ENCODE measurements at regions not wholly inside any gene's neighbourhood (a gene's known extent, or its start where the extent isn't known, plus 50 kb on each side); places are given as distances from the start of the nearest gene placed in this dataset.

DNA sequence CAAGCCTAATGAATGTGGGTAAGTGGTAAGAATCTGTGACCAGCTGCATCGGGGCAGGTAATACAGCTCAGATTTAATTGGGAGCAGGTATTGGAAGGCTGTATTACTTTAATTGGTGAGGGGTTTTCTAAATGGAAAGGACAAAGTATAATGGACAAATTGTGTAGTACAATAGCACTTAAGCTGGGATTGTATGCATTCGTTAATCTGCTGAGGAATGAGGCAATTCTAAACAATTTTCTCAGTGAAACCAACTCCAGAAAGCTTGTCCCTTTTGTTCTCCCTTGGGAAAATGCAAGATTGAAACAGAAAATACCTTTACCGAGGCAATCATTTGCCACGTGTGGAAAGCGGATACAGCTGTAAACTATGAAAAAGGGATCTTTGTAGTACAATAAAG is 801.6 kb upstream of the POU3F3 start:
- Histone ChIP-seq H3K4me1 (no peaks in the 10 kb centered on the region), H3K27ac (no peak overlapping the region), H3K9me3 (no peaks in the 10 kb centered on the region), H3K4me3 (no peak overlapping the region), H3K36me3 (no peaks in the 10 kb centered on the region), H3K27me3 (replicated peaks in 1 of 7) (no peaks in the 10 kb centered on the region)
- DNase-seq: no peak
- TF ChIP-seq POLR2AphosphoS5 (IDR thresholded peaks at IDR 0.05) (no peak), POLR2A (IDR thresholded peaks at IDR 0.05) (no peak)
- TF ChIP-seq, protein P1, sequence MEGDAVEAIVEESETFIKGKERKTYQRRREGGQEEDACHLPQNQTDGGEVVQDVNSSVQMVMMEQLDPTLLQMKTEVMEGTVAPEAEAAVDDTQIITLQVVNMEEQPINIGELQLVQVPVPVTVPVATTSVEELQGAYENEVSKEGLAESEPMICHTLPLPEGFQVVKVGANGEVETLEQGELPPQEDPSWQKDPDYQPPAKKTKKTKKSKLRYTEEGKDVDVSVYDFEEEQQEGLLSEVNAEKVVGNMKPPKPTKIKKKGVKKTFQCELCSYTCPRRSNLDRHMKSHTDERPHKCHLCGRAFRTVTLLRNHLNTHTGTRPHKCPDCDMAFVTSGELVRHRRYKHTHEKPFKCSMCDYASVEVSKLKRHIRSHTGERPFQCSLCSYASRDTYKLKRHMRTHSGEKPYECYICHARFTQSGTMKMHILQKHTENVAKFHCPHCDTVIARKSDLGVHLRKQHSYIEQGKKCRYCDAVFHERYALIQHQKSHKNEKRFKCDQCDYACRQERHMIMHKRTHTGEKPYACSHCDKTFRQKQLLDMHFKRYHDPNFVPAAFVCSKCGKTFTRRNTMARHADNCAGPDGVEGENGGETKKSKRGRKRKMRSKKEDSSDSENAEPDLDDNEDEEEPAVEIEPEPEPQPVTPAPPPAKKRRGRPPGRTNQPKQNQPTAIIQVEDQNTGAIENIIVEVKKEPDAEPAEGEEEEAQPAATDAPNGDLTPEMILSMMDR (IDR thresholded peaks at IDR 0.05 in 8 of 11, conservative IDR thresholded peaks at IDR 0.05 in 3 of 11): no peak
- WGBS, 5 donors: 78 to 87% (median 83%) methylated on average over 5 of the region's 5 CpGs
- intact Hi-C loops (cut with DNase I; ENCODE audit: low total_unique reads): no loop called here

GRCh38 chr2:104056451-104056850 is 797.5 kb upstream of the POU3F3 start:
- H3K4me3 ChIP-seq: no peak overlapping the region
- no peaks in the 10 kb centered on the region for H3K36me3 ChIP-seq
- no peak for DNase-seq
- no peaks in the 10 kb centered on the region for H3K4me1 ChIP-seq
- H3K27ac ChIP-seq: no peak overlapping the region
- TF ChIP-seq, protein P1 (IDR thresholded peaks at IDR 0.05 in 8 of 11, conservative IDR thresholded peaks at IDR 0.05 in 3 of 11): no peak
- TF ChIP-seq POLR2A (IDR thresholded peaks at IDR 0.05): no peak
- TF ChIP-seq POLR2AphosphoS5 (IDR thresholded peaks at IDR 0.05): no peak
- H3K27me3 ChIP-seq (replicated peaks in 1 of 7): no peaks in the 10 kb centered on the region
- intact Hi-C loops (cut with DNase I; ENCODE audit: low total_unique reads): no loop called here
- H3K9me3 ChIP-seq: no peaks in the 10 kb centered on the region
- 81 to 95% (median 88%) methylated on average over 1 of the region's 1 CpG for WGBS, 5 donors

DNA sequence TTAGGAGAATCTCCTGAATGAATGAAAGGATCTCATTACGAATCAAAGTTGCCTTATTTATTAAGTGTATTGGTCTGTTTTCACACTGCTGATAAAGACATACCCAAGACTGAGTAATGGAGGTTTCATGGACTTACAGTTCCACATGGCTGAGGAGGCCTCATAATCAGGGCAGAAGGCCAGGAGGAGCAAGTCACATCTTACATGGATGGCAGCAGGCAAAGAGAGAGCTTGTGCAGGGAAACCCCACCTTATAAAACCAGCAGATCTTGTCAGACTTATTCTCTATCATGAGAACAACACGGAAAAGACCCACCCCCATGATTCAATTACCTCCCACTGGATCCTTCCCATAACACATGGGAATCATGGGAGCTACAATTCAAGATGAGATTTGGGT is 785.2 kb upstream of the POU3F3 start:
- intact Hi-C loops (cut with DNase I; ENCODE audit: low total_unique reads): no loop called here
- no peaks in the 10 kb centered on the region for H3K4me1 ChIP-seq
- no peak for DNase-seq
- TF ChIP-seq POLR2AphosphoS5 (IDR thresholded peaks at IDR 0.05): no peak
- TF ChIP-seq POLR2A (IDR thresholded peaks at IDR 0.05): no peak
- TF ChIP-seq, protein P1 (IDR thresholded peaks at IDR 0.05 in 8 of 11, conservative IDR thresholded peaks at IDR 0.05 in 3 of 11): no peak
- 57 to 79% (median 72%) methylated on average over 2 of the region's 2 CpGs for WGBS, 5 donors
- H3K27me3 ChIP-seq (replicated peaks in 1 of 7): no peaks in the 10 kb centered on the region
- H3K27ac ChIP-seq: no peak overlapping the region
- peaks cover 0 to 19% (median 6%) of the 10 kb centered on the region in 8 donors for H3K9me3 ChIP-seq
- no peaks in the 10 kb centered on the region for H3K36me3 ChIP-seq
- no peak overlapping the region for H3K4me3 ChIP-seq

- TF ChIP-seq POLR2A (IDR thresholded peaks at IDR 0.05) (no peak), POLR2AphosphoS5 (IDR thresholded peaks at IDR 0.05) (no peak)
- TF ChIP-seq, protein P1 (IDR thresholded peaks at IDR 0.05 in 8 of 11, conservative IDR thresholded peaks at IDR 0.05 in 3 of 11): no peak
- Histone ChIP-seq H3K36me3 (no peaks in the 10 kb centered on the region), H3K27ac (no peak overlapping the region), H3K4me3 (no peak overlapping the region), H3K9me3 (peaks cover 0 to 30% (median 11%) of the 10 kb centered on the region in 8 donors), H3K4me1 (no peaks in the 10 kb centered on the region), H3K27me3 (replicated peaks in 1 of 7) (no peaks in the 10 kb centered on the region)
- DNase-seq: no peak
- 63 to 94% (median 79%) methylated on average over 2 to 4 of the region's 4 CpGs for WGBS, 5 donors
- intact Hi-C loops (cut with DNase I; ENCODE audit: low total_unique reads): no loop called here
These were observed 776.3 kb upstream of the POU3F3 start for GRCh38 chr2:104077573-104077972.

All from spleen (tissue), 11 donors.